HG03558 (cell line): ENCODE measurements at regions not wholly inside any gene's neighbourhood (a gene's known extent, or its start where the extent isn't known, plus 50 kb on each side); places are given as distances from the start of the nearest gene placed in this dataset.

Experiments
- ATAC-seq: cut with Tn5 transposase; IDR thresholded peaks from one replicate; pipeline ENCODE4 v1.9.1; 2021; ENCODE audit warnings: moderate number of reproducible peaks; ENCODE audit not compliant: unreplicated experiment; ENCODE audit errors: extremely low read depth

- no peak for ATAC-seq
Observed at GRCh38 chr13:70483599-70484276, 375.5 kb upstream of the KLHL1 start.

- ATAC-seq, result no peak
Observed at GRCh38 chr13:70473907-70474306, 365.7 kb upstream of the KLHL1 start.

GRCh38 chr13:70469077-70469476 lies 360.8 kb upstream of the KLHL1 start:
- no peak for ATAC-seq

GRCh38 chr13:70457474-70457873 lies 349.2 kb upstream of the KLHL1 start:
- ATAC-seq, result no peak

- no peak for ATAC-seq
Observed at GRCh38 chr13:70448820-70449219, 340.6 kb upstream of the KLHL1 start.

DNA sequence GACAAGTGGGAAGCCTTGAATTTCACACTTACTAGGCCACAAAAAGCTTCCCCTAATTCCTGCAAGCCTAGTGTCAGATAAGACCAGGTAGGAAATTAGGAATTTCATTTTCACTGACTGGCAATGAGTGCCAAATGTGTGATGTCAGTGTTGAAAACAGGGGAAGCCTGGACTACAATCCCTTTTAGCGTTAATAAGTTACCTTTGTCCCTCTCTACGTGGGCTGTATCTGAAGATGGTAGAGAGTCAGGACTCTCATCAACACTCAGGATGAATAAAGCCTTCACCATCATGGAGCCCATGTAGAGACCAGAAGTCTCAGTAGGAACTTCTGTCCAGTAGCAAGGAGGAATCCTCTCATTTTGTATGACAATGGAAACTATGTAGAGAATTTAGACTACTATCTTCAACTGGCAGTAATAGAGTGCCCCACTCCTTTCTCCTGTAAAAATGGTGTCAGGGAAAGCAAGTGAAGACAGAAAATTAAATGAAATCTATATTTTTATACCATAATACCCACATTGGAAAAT lies 324.1 kb upstream of the KLHL1 start:
- ATAC-seq, result no peak

- no peak for ATAC-seq
Observed at GRCh38 chr13:70430256-70430655, 322.0 kb upstream of the KLHL1 start.

GRCh38 chr13:70424928-70425327 lies 316.7 kb upstream of the KLHL1 start:
- ATAC-seq, result no peak

DNA sequence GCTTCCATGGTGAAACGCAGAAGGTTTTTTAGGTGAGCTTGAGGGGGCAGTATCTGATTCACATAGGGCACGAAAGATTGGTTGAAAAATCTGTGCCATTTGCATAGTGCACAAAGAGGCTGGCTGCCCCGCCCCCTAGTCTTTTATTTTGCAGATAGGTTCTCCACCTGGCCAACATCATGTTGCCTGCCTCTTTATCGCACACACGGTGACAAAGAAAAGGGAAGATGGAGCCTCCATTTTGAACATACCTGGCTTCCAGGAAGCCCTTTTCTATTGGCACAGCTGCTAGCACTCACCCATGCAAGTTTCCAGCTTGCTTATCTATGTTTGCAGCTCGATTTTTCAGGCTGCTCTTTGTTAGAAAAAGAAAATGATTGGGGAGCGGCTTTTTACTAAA lies 316.2 kb upstream of the KLHL1 start:
- ATAC-seq, result no peak

- ATAC-seq, result no peak
Observed at GRCh38 chr13:70415136-70415535, 306.9 kb upstream of the KLHL1 start.

DNA sequence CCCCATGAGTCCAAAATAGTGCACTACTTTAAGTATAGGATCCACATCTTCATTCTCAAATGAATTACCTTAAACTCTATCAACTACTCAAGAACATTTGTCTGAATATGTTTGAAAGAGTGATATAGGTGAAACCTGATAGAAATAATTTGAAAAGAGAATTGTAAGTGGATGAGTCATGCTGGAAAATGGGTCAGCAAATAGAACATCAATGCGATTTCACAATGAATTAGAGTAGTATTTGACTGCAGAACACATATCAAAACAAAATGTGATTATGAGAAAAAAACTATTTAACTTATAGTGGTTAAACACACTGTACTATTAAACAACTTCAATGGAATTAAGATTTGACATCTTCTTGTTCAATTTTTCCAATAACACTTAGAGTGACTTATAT lies 300.6 kb upstream of the KLHL1 start:
- ATAC-seq, result no peak

DNA sequence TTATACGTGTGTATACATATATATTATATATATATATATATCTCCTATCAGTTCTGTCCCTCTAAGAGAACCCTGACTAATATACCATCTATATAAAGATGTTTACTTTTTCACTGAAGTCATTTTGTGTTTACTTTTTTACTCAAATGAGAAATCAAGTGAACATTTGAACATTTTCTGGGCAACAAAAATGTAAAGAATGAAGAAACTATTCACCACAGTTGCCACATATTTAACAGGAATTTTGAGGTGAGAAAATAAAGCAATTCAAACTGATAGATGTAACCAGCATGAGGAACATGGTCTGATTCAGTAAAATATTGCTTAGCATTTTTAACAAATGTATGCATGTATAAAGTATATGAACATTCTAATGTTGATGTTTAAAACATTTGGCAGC lies 299.2 kb upstream of the KLHL1 start:
- no peak for ATAC-seq

GRCh38 chr13:70405266-70405665 lies 297.0 kb upstream of the KLHL1 start:
- ATAC-seq, result no peak

- no peak for ATAC-seq
Observed at GRCh38 chr13:70394031-70394548, 285.8 kb upstream of the KLHL1 start.

DNA sequence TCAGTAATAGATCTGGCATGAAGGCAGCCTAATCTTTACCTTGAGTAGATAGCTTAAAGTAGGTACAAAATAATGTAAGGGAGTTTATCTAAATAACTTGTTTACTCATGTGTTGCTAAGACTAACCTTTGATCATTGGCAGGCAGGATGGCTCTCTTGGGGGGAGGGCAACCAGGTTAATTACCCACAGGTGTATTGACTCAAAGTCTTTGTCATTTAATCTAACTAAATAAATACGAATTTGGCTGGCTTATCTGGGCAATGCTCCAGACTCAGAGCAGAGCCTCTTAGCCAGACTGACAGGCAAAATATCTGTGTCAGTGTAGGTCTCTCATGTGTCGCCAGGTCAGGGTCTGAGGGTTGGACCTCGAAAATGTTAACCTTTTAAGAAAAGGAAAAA lies 283.4 kb upstream of the KLHL1 start:
- no peak for ATAC-seq

- ATAC-seq, result no peak
Observed at GRCh38 chr13:70390968-70391367, 282.7 kb upstream of the KLHL1 start.

DNA sequence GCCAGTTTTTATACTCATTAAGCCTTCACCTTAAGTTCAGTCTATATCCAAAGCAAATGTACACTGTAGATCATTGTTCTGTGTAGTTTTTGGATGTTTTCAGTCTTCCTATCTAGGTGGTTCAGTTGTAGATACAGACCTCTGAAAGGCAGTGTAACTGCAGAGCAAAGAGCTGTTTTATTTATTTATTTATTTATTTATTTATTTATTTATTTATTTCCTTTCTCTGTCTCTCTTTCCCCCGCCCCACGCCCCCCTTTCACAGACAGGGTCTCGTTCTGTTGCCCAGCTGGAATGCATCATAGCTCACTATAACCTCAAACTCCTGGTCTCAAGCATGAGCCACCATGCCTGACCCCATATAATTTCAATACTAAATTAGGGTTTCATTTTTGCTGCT lies 281.8 kb upstream of the KLHL1 start:
- no peak for ATAC-seq

GRCh38 chr13:70388935-70389334 lies 280.7 kb upstream of the KLHL1 start:
- no peak for ATAC-seq

GRCh38 chr13:70386919-70387318 lies 278.7 kb upstream of the KLHL1 start:
- no peak for ATAC-seq

GRCh38 chr13:70385852-70386251 lies 277.6 kb upstream of the KLHL1 start:
- ATAC-seq, result no peak

- no peak for ATAC-seq
Observed at GRCh38 chr13:70384156-70384555, 275.9 kb upstream of the KLHL1 start.

GRCh38 chr13:70380809-70381208 lies 272.6 kb upstream of the KLHL1 start:
- ATAC-seq, result no peak
